ENCODE measurements at regions not wholly inside any gene's neighbourhood (a gene's known extent, or its start where the extent isn't known, plus 50 kb on each side); places are given as distances from the start of the nearest gene placed in this dataset.

- DNase-seq: no peak
Measured at GRCh38 chr13:47829690-47830089, 171.4 kb downstream of the SUCLA2 start.

DNA sequence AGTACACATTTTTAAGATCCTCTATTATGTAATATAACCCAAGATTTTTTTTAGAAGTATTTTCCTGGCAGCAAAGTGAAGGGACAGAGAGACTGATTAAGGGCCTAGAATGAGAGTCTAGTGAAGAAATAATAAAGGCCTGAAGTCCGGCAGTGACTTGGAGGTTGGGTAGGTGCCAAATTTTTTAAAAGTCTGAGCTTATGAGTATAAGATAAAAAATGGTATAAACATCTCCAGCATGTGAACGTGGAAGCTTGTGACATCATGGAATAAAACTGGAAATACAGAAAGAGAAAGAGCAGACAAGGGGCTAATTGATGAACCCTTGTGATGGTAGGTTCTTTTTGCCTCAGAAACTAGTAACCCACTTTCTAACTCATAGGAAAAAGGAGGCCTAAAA lies 174.6 kb downstream of the SUCLA2 start:
- no peak for DNase-seq

- DNase-seq: no peak
Measured at GRCh38 chr13:47822036-47822435, 179.0 kb downstream of the SUCLA2 start.

- DNase-seq: no peak
Measured at GRCh38 chr13:47816831-47817230, 184.2 kb downstream of the SUCLA2 start.

DNA sequence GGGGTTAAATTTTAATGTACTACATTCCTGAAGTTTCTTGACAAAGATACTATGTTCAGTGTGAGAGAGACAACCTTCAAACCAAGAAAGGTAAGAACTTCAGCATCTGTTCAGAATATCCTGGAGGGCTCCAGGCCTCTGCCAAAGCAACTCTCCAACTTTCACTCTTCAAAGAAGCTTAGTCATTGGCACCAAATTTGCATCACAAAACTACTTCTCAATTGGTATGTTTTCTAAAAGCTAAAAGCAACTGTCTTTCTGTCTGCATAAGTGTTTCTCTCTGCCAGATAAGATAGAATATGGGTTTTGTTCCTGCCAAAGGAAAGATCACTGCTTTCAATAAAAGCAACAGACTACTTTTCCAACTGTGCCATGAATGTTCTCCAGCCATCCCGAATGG lies 187.4 kb downstream of the SUCLA2 start:
- DNase-seq: no peak

DNA sequence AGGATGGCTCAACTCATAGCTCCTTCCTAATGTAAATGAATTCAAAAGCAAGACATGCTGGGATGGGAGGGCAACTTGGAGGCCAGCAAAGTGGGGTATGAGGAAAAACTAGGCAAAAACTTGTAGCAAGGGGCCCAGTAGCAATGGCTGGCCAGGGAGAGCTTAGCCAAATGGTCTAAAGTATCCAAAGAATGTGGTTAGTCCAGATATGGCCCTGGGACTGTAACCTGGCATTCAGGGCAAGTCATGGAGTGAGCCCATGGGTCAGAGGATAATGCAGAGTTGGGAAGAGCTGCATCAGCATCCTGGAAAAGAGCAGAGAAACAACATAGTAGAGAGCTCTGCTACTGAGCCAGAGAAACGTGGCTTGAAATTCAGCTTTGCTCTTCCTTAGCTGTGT lies 191.7 kb downstream of the SUCLA2 start:
- no peak for DNase-seq

DNA sequence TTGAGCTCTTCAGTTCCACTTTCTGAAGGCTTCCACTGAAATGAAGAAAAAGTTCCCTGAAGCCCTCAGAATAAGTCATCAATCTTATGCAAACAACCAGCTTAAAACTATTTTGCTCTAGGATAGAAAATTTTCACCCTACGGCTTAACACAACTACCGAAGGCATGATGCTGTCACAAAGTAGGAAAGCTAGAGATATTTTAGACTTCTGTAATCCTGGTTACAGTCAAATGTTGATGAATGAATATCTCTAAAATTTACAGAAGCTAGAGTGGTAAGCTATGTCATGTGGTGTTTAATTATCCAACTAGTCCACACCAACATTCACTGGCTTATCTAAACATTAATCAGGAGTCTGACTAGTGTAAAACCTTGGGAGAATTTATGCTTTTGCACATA lies 197.9 kb downstream of the SUCLA2 start:
- no peak for DNase-seq

- DNase-seq: no peak
Measured at GRCh38 chr13:47801555-47801954, 199.5 kb downstream of the SUCLA2 start.

- no peak for DNase-seq
Measured at GRCh38 chr13:47800593-47800992, 200.5 kb downstream of the SUCLA2 start.

GRCh38 chr13:47798906-47799305 lies 202.2 kb downstream of the SUCLA2 start:
- no peak for DNase-seq

DNA sequence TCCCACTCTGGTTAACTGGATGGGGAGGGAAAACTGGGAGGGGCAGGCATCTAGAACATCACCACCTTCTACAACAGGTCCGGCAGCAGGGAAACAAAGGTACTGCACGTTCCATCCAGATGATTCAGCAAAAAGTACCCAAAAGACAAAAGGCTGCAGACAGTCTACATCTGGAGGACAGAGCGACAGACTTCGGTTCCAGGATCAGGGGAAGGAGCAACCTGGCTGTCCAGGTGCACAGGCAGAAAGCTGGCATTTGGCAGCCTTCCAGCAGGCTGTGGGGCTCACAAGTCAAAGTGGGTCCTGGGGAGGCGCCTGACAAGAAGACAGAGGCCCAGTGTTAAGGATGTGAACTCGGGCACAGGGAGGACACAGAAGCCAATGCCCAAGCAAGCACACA lies 202.9 kb downstream of the SUCLA2 start:
- DNase-seq: no peak

GRCh38 chr13:47796816-47797215 lies 204.3 kb downstream of the SUCLA2 start:
- no peak for DNase-seq

GRCh38 chr13:47794963-47795362 lies 206.1 kb downstream of the SUCLA2 start:
- DNase-seq: no peak

DNA sequence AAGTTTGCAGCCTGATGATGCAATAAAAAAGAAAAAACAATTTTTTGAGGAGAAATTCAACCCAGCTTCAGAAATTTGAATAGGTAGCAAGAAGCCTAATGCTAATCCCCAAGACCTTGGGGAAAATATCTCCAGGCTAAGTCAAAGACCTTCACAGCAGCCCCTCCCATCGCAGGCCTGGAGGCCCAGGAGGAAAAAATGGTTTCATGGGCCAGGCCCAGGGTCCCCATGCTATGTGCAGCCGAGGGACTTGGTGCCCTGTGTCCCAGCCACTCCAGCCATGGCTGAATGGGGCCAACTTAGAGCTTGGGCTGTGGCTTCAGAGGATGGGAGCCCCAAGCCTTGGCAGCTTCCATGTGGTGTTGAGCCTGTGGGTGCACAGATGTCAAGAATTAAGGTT lies 210.3 kb downstream of the SUCLA2 start:
- no peak for DNase-seq

GRCh38 chr13:47788844-47789243 lies 212.2 kb downstream of the SUCLA2 start:
- no peak for DNase-seq

DNA sequence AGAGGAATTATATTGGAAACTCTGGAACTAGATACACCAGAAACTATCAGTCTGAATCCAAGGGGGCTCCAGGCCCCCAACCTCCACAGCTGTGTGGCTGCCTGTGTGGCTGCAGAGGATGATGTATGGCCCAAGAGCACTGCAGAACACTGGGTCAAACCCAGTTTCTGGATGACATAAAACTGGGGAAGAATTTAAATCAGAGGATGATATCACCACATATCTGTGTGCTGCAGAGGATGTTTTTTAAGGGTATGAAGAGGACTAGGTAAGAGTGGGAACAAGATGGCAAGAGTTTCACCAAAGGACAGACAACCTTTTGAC lies 226.4 kb downstream of the SUCLA2 start:
- no peak for DNase-seq

- no peak for DNase-seq
Measured at GRCh38 chr13:47764817-47765216, 236.3 kb downstream of the SUCLA2 start.

DNA sequence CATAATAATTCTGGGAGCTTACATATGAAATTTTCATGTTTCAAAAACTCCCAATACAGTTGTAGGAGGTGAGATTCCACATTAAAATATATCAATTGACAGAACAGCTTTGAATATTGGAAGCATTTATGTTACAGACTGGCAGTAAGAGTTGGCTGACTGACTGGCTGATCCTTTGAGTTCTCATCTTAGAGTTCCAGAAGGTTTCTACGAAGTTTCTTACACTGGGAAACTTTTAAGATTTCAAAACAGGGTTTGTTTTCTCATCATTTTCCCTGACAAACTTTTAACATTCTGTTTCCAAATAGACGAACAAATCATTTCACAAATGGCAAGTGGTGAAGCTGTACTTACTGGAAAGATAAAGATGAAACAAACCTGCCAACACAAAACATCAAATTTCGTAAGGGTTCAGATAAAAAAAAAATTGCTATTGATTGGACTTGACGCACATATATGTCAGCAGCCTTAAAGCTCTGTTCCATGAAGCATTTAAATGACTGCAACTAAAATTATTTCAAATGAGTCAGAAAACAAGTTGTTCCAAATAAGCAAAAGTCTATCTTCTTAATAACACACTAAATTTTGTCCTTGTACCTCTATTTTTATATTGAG lies 243.5 kb downstream of the SUCLA2 start:
- no peak for DNase-seq

GRCh38 chr13:47747901-47748300 lies 253.2 kb downstream of the SUCLA2 start:
- no peak for DNase-seq

DNA sequence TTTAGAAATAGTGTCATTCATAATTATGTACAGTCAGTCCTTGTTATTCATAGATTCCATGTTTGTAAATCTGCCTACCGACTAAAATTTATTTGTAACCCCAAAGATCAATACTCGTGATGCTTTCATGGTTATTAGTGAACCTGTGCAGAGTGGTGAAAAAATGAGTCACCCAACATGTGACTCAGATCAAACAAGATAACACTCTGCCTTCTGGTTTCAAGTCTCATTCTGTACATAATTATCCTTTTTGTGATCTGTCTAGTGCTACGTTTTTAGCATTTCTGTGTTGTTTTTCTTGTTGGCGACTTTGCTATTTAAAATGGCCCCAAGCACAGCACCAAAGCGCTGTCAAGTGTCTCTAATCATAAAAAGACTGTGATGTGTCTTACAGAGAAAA lies 274.7 kb downstream of the SUCLA2 start:
- DNase-seq: no peak

DNA sequence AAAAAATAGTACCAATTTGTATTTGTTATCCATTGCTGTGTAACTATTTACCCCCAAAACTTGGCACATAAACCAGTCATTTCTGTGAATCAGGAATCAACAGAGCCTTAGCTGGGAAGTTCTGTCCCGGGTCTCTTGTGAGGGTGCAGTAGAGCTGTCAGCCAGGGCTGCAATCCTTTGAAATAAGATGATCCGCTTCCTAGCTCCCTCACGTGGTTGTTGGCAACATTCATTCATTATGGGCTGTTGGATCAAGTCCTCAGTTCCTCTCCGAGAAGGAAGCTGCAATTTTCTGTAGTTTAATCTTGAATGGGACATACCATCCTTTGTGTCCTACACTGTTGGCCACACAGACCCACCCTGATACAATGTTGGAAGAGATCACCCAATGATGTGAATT lies 277.2 kb downstream of the SUCLA2 start:
- DNase-seq: no peak

- DNase-seq: no peak
Measured at GRCh38 chr13:47719164-47719563, 281.9 kb downstream of the SUCLA2 start.

DNA sequence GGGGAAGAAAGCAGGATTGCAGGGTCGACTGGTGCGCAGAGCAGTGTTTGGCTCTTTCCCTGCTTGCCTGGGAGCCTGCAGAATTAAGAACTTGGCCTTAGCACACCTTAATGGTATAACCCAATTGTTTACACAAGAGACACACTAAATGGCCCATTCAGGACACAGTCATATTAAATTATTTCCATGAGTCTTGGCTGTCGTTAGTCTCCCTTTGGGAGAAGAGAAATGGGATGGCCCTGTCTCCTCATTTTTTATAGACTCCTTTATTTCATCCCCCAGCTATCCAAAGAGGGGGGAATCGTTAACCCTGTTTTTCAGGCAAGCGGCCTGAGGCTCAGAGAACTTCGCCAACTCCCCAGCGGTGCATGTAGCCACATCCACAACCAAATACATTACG lies 282.5 kb downstream of the SUCLA2 start:
- DNase-seq: no peak

DNA sequence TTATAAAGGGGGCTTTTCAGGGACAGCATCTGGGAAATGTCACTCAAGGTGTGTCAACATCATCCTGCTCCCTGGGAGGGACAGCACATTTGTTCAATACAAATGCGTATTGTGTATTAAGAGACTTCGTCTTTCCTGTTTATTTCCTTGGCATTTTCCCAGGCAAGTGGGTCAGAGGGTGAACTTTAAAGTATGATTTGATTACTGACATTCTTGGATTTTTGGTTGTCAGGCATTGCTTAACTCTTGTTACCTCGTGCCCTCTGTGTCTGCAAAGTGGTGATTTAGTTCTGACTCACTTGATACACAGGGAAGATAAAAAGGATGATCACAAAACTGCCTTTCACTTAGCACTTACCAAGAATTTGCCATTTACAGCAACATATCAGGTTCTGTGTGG lies 292.7 kb downstream of the SUCLA2 start:
- no peak for DNase-seq

- no peak for DNase-seq
Measured at GRCh38 chr13:47707414-47707813, 293.7 kb downstream of the SUCLA2 start.

Measured in hypothalamus (tissue), 51 donors.